Thyroid gland (tissue), 4 donors: ENCODE measurements at regions not wholly inside any gene's neighbourhood (a gene's known extent, or its start where the extent isn't known, plus 50 kb on each side); places are given as distances from the start of the nearest gene placed in this dataset.
A peak's percentile ranks its signal among the peaks of the same experiment; 100 is the strongest.

Source experiments
- DNase-seq, 2 donors: peaks; one replicate each; pipeline ENCODE4 v3.0.0-alpha.2; 2019
- H3K27ac ChIP-seq, 3 donors: fragments of 200-600 bp; sonication (generic); 1 replicate in 2 of 3; 2 replicates in 1 of 3; pipeline ENCODE4 v1.5.1; 2016 to 2019; ENCODE audit warnings: mild to moderate bottlenecking in 1 of 3, moderate library complexity in 1 of 3
- H3K27me3 ChIP-seq: fragments of 200-600 bp; sonication (generic); one replicate; pipeline ENCODE4 v1.5.1; 2019
- H3K36me3 ChIP-seq, 2 donors: fragments of 200-600 bp; sonication (generic); one replicate each; pipeline ENCODE4 v1.5.1; 2016 to 2019
- H3K4me1 ChIP-seq, 2 donors: fragments of 200-600 bp; sonication (generic); one replicate each; pipeline ENCODE4 v1.5.1; 2017 to 2019
- H3K4me3 ChIP-seq, 3 donors: fragments of 200-600 bp; sonication (generic); replicated peaks in 1 of 3; 1 replicate in 2 of 3; 2 replicates in 1 of 3; pipeline ENCODE4 v1.5.1; 2016; ENCODE audit warnings: mild to moderate bottlenecking in 1 of 3
- H3K9me3 ChIP-seq: fragments of 200-600 bp; sonication (generic); one replicate; pipeline ENCODE4 v1.5.1; 2017
- CTCF ChIP-seq, 6 experiments: fragments of 200-600 bp in 3 of 6; fragments of 450-650 bp in 3 of 6; sonication (generic) in 3 of 6; IDR thresholded peaks; one replicate each; pipeline ENCODE4 v1.5.1; 2016 to 2019; ENCODE audit warnings: antibody characterized with exemption in 6 of 6, mild to moderate bottlenecking in 2 of 6, inconsistent platforms in 1 of 6, moderate library complexity in 1 of 6
- POLR2A ChIP-seq, 2 donors: fragments of 450-650 bp; IDR thresholded peaks; one replicate each; pipeline ENCODE4 v1.6.1; 2017; ENCODE audit warnings: antibody characterized with exemption in 2 of 2, mild to moderate bottlenecking in 2 of 2, moderate library complexity in 1 of 2
- WGBS, 2 donors: methylation state at CpG; one replicate each; pipeline ENCODE4 v1.1.5; 2017; 5-methylcytosine and 5-hydroxymethylcytosine counted together
- intact Hi-C: fragments of 100-400 bp; cut with DNase I; formaldehyde crosslinking; loops from one replicate; pipeline ENCODE4 v1.15.1; 2023

GRCh38 chr5:8458038-8458383 is 589.1 kb downstream of the MTRR start:
- intact Hi-C loops, result no loop called here
- no peak for TF ChIP-seq POLR2A (IDR thresholded peaks at IDR 0.05)
- Histone ChIP-seq H3K9me3 (no peaks in the 10 kb centered on the region), H3K4me1 (peaks cover 11 to 26% of the 10 kb centered on the region in 2 donors), H3K4me3 (peak overlapping the region; percentile 31 to 56 (median 49)), H3K36me3 (peaks cover 0 to 4% of the 10 kb centered on the region in 2 donors), H3K27ac (peak overlapping the region in 2 of 3 donors; percentile 61 to 81), H3K27me3 (no peaks in the 10 kb centered on the region)
- 53 to 67% methylated on average over 10 to 22 of the region's 22 CpGs for WGBS, 2 donors
- DNase-seq, result peak; percentile 9 to 27

- no peaks in the 10 kb centered on the region for H3K9me3 ChIP-seq
- peaks cover 0 to 4% of the 10 kb centered on the region in 2 donors for H3K36me3 ChIP-seq
- no peak overlapping the region for H3K4me3 ChIP-seq
- no peak for TF ChIP-seq POLR2A (IDR thresholded peaks at IDR 0.05)
- no peak for TF ChIP-seq CTCF (IDR thresholded peaks at IDR 0.05)
- H3K27ac ChIP-seq, result no peak overlapping the region
- intact Hi-C loops, result no loop called here
- no peak for DNase-seq
- H3K4me1 ChIP-seq, result peaks cover 16 to 29% of the 10 kb centered on the region in 2 donors
- WGBS, 2 donors, result 76 to 77% methylated on average over 3 of the region's 3 CpGs
- no peaks in the 10 kb centered on the region for H3K27me3 ChIP-seq
Measured at GRCh38 chr5:8461543-8461942, 592.6 kb downstream of the MTRR start.

- H3K4me3 ChIP-seq, result no peak overlapping the region
- H3K27ac ChIP-seq, result no peak overlapping the region
- TF ChIP-seq CTCF (IDR thresholded peaks at IDR 0.05) (peak in 1 of 6 experiments; percentile 16), POLR2A (IDR thresholded peaks at IDR 0.05) (no peak)
- H3K36me3 ChIP-seq, result peaks cover 0 to 4% of the 10 kb centered on the region in 2 donors
- peaks cover 13 to 24% of the 10 kb centered on the region in 2 donors for H3K4me1 ChIP-seq
- WGBS, 2 donors, result 22 to 32% methylated on average over 4 of the region's 4 CpGs
- H3K9me3 ChIP-seq, result no peaks in the 10 kb centered on the region
- intact Hi-C loops, result no loop called here
- peak; percentile 2 to 13 for DNase-seq
- no peaks in the 10 kb centered on the region for H3K27me3 ChIP-seq
Measured at GRCh38 chr5:8462565-8462964, 593.6 kb downstream of the MTRR start.

- whole genome bisulfite sequencing, 2 donors, result 91 to 97% methylated on average over 4 of the region's 4 CpGs
- H3K4me1 ChIP-seq, result no peaks in the 10 kb centered on the region
- H3K27me3 ChIP-seq, result no peaks in the 10 kb centered on the region
- intact Hi-C loops, result no loop called here
- H3K4me3 ChIP-seq, result no peak overlapping the region
- DNase-seq, result no peak
- TF ChIP-seq CTCF (IDR thresholded peaks at IDR 0.05) (no peak), POLR2A (IDR thresholded peaks at IDR 0.05) (no peak)
- no peak overlapping the region for H3K27ac ChIP-seq
- H3K9me3 ChIP-seq, result no peaks in the 10 kb centered on the region
- no peaks in the 10 kb centered on the region for H3K36me3 ChIP-seq
Measured at GRCh38 chr5:8470489-8470888, 601.5 kb downstream of the MTRR start.

GRCh38 chr5:8471581-8471980 is 602.6 kb downstream of the MTRR start:
- DNase-seq, result no peak
- Histone ChIP-seq H3K27ac (no peak overlapping the region), H3K4me1 (no peaks in the 10 kb centered on the region), H3K36me3 (no peaks in the 10 kb centered on the region), H3K9me3 (no peaks in the 10 kb centered on the region), H3K4me3 (no peak overlapping the region), H3K27me3 (no peaks in the 10 kb centered on the region)
- TF ChIP-seq CTCF (IDR thresholded peaks at IDR 0.05) (no peak), POLR2A (IDR thresholded peaks at IDR 0.05) (no peak)
- intact Hi-C loops, result no loop called here
- 78 to 81% methylated on average over 4 of the region's 4 CpGs for WGBS, 2 donors

- intact Hi-C loops, result no loop called here
- 90 to 95% methylated on average over 3 of the region's 3 CpGs for WGBS, 2 donors
- TF ChIP-seq POLR2A (IDR thresholded peaks at IDR 0.05), result no peak
- no peak for TF ChIP-seq CTCF (IDR thresholded peaks at IDR 0.05)
- H3K4me1 ChIP-seq, result no peaks in the 10 kb centered on the region
- no peak overlapping the region for H3K4me3 ChIP-seq
- H3K36me3 ChIP-seq, result no peaks in the 10 kb centered on the region
- no peaks in the 10 kb centered on the region for H3K27me3 ChIP-seq
- no peak overlapping the region for H3K27ac ChIP-seq
- no peaks in the 10 kb centered on the region for H3K9me3 ChIP-seq
- no peak for DNase-seq
Measured at GRCh38 chr5:8473016-8473415, 604.1 kb downstream of the MTRR start.
